GM12878 (cell line): ENCODE measurements at regions not wholly inside any gene's neighbourhood (a gene's known extent, or its start where the extent isn't known, plus 50 kb on each side); places are given as distances from the start of the nearest gene placed in this dataset.
A peak's percentile ranks its signal among the peaks of the same experiment; 100 is the strongest.

Experiments
- ATAC-seq: fragments of 200-7000 bp; cut with Tn5 transposase; 3 replicates; pipeline ENCODE4 v1.9.1; 2020; ENCODE audit warnings: mild to moderate bottlenecking, moderate library complexity
- BruUV-seq: library from RNA; stranded (reverse); fragments of 400-500 nt; replicated peaks from 2 replicates; lab custom pipeline; 2021; lab: Mats Ljungman, UMichigan
- CTCF ChIA-PET: fragments of 300-600 bp; sonication (Branson Sonifier 250); formaldehyde crosslinking; extraction: SDS; loops from one replicate; lab custom pipeline; 2021; ENCODE audit warnings: inconsistent platforms; lab: Yijun Ruan, JAX
- POLR2A ChIA-PET: fragments of 350-600 bp; formaldehyde crosslinking; extraction: SDS; loops from one replicate; lab custom pipeline; 2021; ENCODE audit warnings: inconsistent platforms; lab: Charles Lee
- RAD21 ChIA-PET: fragments of 300-600 bp; sonication (Branson Sonifier 250); formaldehyde crosslinking; loops from one replicate; lab custom pipeline; 2023; ENCODE audit warnings: antibody characterized with exemption; ENCODE audit not compliant: unreplicated experiment; lab: Charles Lee
- SMC1A ChIA-PET: fragments of 300-600 bp; sonication (Branson Sonifier 250); formaldehyde crosslinking; loops from one replicate; lab custom pipeline; 2023; ENCODE audit not compliant: unreplicated experiment, uncharacterized antibody; lab: Charles Lee
- DNase-seq: peaks from one replicate; pipeline ENCODE4 v3.0.0-alpha.2; 2011; ENCODE audit warnings: low read depth, low spot score
- FAIRE-seq: peaks from 3 replicates; lab custom pipeline; 2011; peaks lifted over from hg19 to GRCh38; lab: Jason Lieb, UNC
- H2AFZ ChIP-seq: 2 replicates; pipeline ENCODE4 v1.6.0; 2011; ENCODE audit warnings: low read depth, low read length, control low read depth; ENCODE audit not compliant: control insufficient read depth
- H3K27ac ChIP-seq: 2 replicates; pipeline ENCODE4 v1.5.1; 2011; ENCODE audit warnings: control low read depth; ENCODE audit not compliant: control insufficient read depth, insufficient read depth
- H3K27me3 ChIP-seq, 2 experiments: replicated peaks in 1 of 2; 2 replicates each; pipeline versions ENCODE4 v1.6.0 to v1.6.1; 2011; ENCODE audit warnings: low read length in 1 of 2; ENCODE audit not compliant: control insufficient read depth in 2 of 2, insufficient read depth in 2 of 2
- H3K36me3 ChIP-seq, 2 experiments: 2 replicates each; pipeline ENCODE4 v1.5.1; 2011; ENCODE audit warnings: low read length in 1 of 2; ENCODE audit not compliant: control insufficient read depth in 2 of 2, insufficient read depth in 2 of 2
- H3K4me1 ChIP-seq: 2 replicates; pipeline ENCODE4 v1.6.1; 2011; ENCODE audit warnings: mild to moderate bottlenecking, low read length, moderate library complexity, mixed read lengths; ENCODE audit not compliant: control insufficient read depth, insufficient read depth
- H3K4me2 ChIP-seq: 2 replicates; pipeline ENCODE4 v1.6.0; 2011; ENCODE audit warnings: control low read depth; ENCODE audit not compliant: control insufficient read depth, insufficient read depth
- H3K4me3 ChIP-seq: fragments of 200-600 bp; sonication (generic); 2 replicates; pipeline ENCODE4 v1.5.1; 2016
- H3K79me2 ChIP-seq: 2 replicates; pipeline ENCODE4 v1.6.0; 2011; ENCODE audit warnings: low read length; ENCODE audit not compliant: control insufficient read depth, insufficient read depth
- H3K9ac ChIP-seq: 2 replicates; pipeline ENCODE4 v1.8.0; 2011; ENCODE audit warnings: low read length, control low read depth, mixed read lengths; ENCODE audit not compliant: control insufficient read depth, insufficient read depth
- H3K9me3 ChIP-seq: replicated peaks from 3 replicates; pipeline ENCODE4 v1.5.1; 2011; ENCODE audit warnings: mild to moderate bottlenecking, low read length; ENCODE audit not compliant: control insufficient read depth, insufficient read depth
- H4K20me1 ChIP-seq: 2 replicates; pipeline ENCODE4 v1.6.0; 2011; ENCODE audit not compliant: control insufficient read depth, insufficient read depth
- ESRRA ChIP-seq: IDR thresholded peaks from 2 replicates; pipeline ENCODE4 v1.6.1; 2012; ENCODE audit warnings: mild to moderate bottlenecking, low read length, improper control_type of control experiment
- IRF4 ChIP-seq: IDR thresholded peaks from 2 replicates; pipeline ENCODE4 v1.6.1; 2011; ENCODE audit warnings: low read depth, low read length
- KDM1A ChIP-seq: fragments of 200-600 bp; sonication (generic); IDR thresholded peaks from 2 replicates; pipeline ENCODE4 v1.6.1; 2016; ENCODE audit warnings: borderline replicate concordance
- LARP7 ChIP-seq: fragments of 450-650 bp; IDR thresholded peaks from 2 replicates; pipeline ENCODE4 v1.6.1; 2017; ENCODE audit warnings: mild to moderate bottlenecking
- PAX8 ChIP-seq: fragments of 450-650 bp; IDR thresholded peaks from 2 replicates; pipeline ENCODE4 v1.6.1; 2017; ENCODE audit warnings: mild to moderate bottlenecking, moderate library complexity
- STAT3 ChIP-seq: IDR thresholded peaks from 2 replicates; pipeline ENCODE4 v1.6.1; 2011; ENCODE audit warnings: low read depth, low read length, improper control_type of control experiment
- TAF1 ChIP-seq: IDR thresholded peaks from 2 replicates; pipeline ENCODE4 v1.6.1; 2011; ENCODE audit warnings: mild to moderate bottlenecking, low read depth, low read length, borderline replicate concordance
- TARDBP ChIP-seq: IDR thresholded peaks from 2 replicates; pipeline ENCODE4 v1.6.1; 2016; ENCODE audit warnings: borderline replicate concordance
- WGBS: methylation state at CpG from one replicate; pipeline ENCODE4 v1.1.6; 2016; ENCODE audit warnings: low lambda C conversion rate; ENCODE audit not compliant: insufficient replicate concordance, insufficient coverage; ENCODE audit errors: missing lambda C conversion rate; 5-methylcytosine and 5-hydroxymethylcytosine counted together
- in situ Hi-C: fragments of 300-500 bp; cut with MboI; formaldehyde crosslinking; loops from 9 replicates; pipeline ENCODE4 v1.14.3; 2018; ENCODE audit warnings: mixed read lengths
- intact Hi-C: fragments of 100-400 bp; cut with micrococcal nuclease; formaldehyde crosslinking; loops from one replicate; pipeline ENCODE4 v1.14.2; 2022; ENCODE audit not compliant: unreplicated experiment
- TF ChIP-seq, protein P1 (sequence below): IDR thresholded peaks from 2 replicates; pipeline ENCODE4 v1.6.1; 2011; ENCODE audit warnings: borderline replicate concordance, low read depth, mild to moderate bottlenecking, moderate library complexity, low read length; ENCODE audit not compliant: insufficient read depth, poor library complexity, severe bottlenecking
- TF ChIP-seq, protein P2 (sequence below): fragments of 450-650 bp; IDR thresholded peaks from 2 replicates; pipeline ENCODE4 v1.6.1; 2017; ENCODE audit warnings: mild to moderate bottlenecking, low read depth, inconsistent platforms; ENCODE audit not compliant: poor library complexity, severe bottlenecking
- TF ChIP-seq, protein P3 (sequence below): fragments of 450-650 bp; IDR thresholded peaks from 2 replicates; pipeline ENCODE4 v1.6.1; 2017; ENCODE audit warnings: antibody characterized with exemption, mild to moderate bottlenecking, moderate library complexity
- TF ChIP-seq, protein P4 (sequence below): fragments of 450-650 bp; formaldehyde crosslinking; IDR thresholded peaks from 2 replicates; pipeline ENCODE4 v1.4.0; 2022; ENCODE audit warnings: mild to moderate bottlenecking, moderate library complexity

DNA sequence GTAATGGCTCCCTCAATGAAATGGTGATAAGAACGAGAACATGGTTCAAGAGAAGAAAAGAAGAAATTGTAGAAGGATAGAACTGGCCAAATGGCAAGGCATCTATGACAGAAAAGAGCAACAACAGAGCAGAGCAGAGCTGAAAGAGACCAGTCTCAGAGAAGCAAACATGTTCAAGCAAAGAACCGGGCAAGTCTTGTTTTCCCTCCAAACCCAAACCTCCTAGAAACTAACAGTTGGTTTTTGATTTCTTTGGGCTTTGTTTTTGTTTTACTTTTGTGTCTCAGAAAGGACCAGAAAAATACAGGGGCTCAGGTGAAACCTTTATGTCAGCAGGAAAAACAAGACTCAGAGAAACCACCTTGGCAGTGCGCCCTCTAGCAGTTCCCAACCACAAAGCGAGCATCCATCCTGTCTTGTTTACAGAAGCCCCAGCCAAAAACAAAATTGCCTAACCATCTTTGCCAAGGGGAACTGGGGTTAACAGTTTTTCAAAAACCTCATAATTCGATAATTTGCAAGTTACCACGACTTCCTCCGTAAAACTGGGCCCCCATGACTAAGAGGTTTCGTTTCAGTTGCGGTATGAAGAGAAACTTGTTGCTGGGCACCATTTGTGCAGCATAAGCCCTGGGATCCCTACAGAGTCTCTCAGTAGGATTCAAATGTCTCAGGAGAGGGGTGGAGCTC is 159.2 kb upstream of the SLC24A5 start:
- RAD21 ChIA-PET, result interaction anchor here (0.7 kb wide), 1 partner anchor 13 kb away, joined by 3 read pairs; no protein-coding TSS in a partner anchor
- no peaks in the 10 kb centered on the region for H3K36me3 ChIP-seq
- in situ Hi-C loops, result no loop called here
- peaks cover 21% of the 10 kb centered on the region for H3K4me1 ChIP-seq
- H3K9ac ChIP-seq, result no peak overlapping the region
- 0% methylated on average over 9 of the region's 9 CpGs for WGBS
- H3K79me2 ChIP-seq, result no peaks in the 10 kb centered on the region
- SMC1A ChIA-PET, result no interaction called here
- H2AFZ ChIP-seq, result peak overlapping the region; percentile 31; the same call in 1 of the 2 replicates
- H3K27me3 ChIP-seq, result no peaks in the 10 kb centered on the region
- no TSS peak for BruUV-seq
- H3K27ac ChIP-seq, result peak overlapping the region; percentile 51
- peak; percentile 95 for ATAC-seq
- CTCF ChIA-PET, result interaction anchor here (2.1 kb wide), 1 partner anchor 26 kb away, joined by 11 read pairs; no protein-coding TSS in a partner anchor
- peak overlapping the region; percentile 58 for H3K4me2 ChIP-seq
- peak overlapping the region; percentile 58 for H3K4me3 ChIP-seq
- DNase-seq, result peak; percentile 80
- intact Hi-C loops, result loop anchor here (5.0 kb wide), 1 partner anchor 149 kb away; no protein-coding TSS in a partner anchor
- peak; percentile 95 for FAIRE-seq
- POLR2A ChIA-PET, result no interaction called here
- no peaks in the 10 kb centered on the region for H4K20me1 ChIP-seq
- H3K9me3 ChIP-seq, result no peaks in the 10 kb centered on the region
- TF ChIP-seq, protein P1, sequence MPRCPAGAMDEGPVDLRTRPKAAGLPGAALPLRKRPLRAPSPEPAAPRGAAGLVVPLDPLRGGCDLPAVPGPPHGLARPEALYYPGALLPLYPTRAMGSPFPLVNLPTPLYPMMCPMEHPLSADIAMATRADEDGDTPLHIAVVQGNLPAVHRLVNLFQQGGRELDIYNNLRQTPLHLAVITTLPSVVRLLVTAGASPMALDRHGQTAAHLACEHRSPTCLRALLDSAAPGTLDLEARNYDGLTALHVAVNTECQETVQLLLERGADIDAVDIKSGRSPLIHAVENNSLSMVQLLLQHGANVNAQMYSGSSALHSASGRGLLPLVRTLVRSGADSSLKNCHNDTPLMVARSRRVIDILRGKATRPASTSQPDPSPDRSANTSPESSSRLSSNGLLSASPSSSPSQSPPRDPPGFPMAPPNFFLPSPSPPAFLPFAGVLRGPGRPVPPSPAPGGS, result no peak
- TF ChIP-seq TARDBP (no peak), LARP7 (no peak), KDM1A (no peak), STAT3 (no peak), TAF1 (no peak), PAX8 (no peak), IRF4 (peak; percentile 82), ESRRA (no peak)
- TF ChIP-seq, protein P2, sequence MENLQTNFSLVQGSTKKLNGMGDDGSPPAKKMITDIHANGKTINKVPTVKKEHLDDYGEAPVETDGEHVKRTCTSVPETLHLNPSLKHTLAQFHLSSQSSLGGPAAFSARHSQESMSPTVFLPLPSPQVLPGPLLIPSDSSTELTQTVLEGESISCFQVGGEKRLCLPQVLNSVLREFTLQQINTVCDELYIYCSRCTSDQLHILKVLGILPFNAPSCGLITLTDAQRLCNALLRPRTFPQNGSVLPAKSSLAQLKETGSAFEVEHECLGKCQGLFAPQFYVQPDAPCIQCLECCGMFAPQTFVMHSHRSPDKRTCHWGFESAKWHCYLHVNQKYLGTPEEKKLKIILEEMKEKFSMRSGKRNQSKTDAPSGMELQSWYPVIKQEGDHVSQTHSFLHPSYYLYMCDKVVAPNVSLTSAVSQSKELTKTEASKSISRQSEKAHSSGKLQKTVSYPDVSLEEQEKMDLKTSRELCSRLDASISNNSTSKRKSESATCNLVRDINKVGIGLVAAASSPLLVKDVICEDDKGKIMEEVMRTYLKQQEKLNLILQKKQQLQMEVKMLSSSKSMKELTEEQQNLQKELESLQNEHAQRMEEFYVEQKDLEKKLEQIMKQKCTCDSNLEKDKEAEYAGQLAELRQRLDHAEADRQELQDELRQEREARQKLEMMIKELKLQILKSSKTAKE, result peak; percentile 41
- TF ChIP-seq, protein P3, sequence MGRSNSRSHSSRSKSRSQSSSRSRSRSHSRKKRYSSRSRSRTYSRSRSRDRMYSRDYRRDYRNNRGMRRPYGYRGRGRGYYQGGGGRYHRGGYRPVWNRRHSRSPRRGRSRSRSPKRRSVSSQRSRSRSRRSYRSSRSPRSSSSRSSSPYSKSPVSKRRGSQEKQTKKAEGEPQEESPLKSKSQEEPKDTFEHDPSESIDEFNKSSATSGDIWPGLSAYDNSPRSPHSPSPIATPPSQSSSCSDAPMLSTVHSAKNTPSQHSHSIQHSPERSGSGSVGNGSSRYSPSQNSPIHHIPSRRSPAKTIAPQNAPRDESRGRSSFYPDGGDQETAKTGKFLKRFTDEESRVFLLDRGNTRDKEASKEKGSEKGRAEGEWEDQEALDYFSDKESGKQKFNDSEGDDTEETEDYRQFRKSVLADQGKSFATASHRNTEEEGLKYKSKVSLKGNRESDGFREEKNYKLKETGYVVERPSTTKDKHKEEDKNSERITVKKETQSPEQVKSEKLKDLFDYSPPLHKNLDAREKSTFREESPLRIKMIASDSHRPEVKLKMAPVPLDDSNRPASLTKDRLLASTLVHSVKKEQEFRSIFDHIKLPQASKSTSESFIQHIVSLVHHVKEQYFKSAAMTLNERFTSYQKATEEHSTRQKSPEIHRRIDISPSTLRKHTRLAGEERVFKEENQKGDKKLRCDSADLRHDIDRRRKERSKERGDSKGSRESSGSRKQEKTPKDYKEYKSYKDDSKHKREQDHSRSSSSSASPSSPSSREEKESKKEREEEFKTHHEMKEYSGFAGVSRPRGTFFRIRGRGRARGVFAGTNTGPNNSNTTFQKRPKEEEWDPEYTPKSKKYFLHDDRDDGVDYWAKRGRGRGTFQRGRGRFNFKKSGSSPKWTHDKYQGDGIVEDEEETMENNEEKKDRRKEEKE, result no peak
- TF ChIP-seq, protein P4, sequence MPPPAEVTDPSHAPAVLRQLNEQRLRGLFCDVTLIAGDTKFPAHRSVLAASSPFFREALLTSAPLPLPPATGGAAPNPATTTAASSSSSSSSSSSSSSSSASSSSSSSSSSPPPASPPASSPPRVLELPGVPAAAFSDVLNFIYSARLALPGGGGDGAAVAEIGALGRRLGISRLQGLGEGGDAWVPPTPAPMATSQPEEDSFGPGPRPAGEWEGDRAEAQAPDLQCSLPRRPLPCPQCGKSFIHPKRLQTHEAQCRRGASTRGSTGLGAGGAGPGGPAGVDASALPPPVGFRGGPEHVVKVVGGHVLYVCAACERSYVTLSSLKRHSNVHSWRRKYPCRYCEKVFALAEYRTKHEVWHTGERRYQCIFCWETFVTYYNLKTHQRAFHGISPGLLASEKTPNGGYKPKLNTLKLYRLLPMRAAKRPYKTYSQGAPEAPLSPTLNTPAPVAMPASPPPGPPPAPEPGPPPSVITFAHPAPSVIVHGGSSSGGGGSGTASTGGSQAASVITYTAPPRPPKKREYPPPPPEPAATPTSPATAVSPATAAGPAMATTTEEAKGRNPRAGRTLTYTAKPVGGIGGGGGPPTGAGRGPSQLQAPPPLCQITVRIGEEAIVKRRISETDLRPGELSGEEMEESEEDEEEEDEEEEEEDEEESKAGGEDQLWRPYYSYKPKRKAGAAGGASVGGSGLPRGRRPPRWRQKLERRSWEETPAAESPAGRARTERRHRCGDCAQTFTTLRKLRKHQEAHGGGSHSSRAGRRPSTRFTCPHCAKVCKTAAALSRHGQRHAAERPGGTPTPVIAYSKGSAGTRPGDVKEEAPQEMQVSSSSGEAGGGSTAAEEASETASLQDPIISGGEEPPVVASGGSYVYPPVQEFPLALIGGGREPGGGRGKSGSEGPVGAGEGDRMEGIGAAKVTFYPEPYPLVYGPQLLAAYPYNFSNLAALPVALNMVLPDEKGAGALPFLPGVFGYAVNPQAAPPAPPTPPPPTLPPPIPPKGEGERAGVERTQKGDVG (CRISPR knock-in tag), result no peak
